ENCODE measurements at regions not wholly inside any gene's neighbourhood (a gene's known extent, or its start where the extent isn't known, plus 50 kb on each side); places are given as distances from the start of the nearest gene placed in this dataset.

DNA sequence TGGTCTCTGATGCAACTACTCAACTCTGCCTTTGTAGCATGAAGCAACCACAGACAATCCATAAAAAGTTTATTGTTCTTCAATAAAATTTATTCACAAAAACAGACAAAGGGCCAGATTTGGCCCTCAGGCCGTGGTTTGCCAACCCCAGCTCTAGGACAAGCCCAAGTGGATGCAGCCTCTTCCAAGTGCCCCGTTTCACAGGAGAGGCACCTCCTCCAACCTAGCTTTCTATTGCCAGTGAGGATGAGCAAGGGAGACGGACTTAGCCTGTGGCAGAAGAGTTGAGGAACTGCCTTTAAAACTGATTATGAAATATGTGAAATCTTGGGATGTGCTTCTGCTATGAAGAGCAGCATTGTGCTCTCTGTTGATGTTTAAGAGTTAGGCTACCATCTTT lies 105.4 kb downstream of the PSMG1 start:
- no peak for DNase-seq (ENCODE audit: low read depth, low spot score)
- Histone ChIP-seq H4K20me1 (replicated peaks; ENCODE audit: control insufficient read depth, extremely low read depth, insufficient read depth, low read length) (no peaks in the 10 kb centered on the region), H3K4me2 (ENCODE audit: insufficient read depth, low read length) (no peak overlapping the region), H3K27me3 (ENCODE audit: control insufficient read depth in 2 of 2, insufficient read depth in 2 of 2, low read length in 2 of 2) (peaks cover 7% of the 10 kb centered on the region in 2 experiments), H2AFZ (ENCODE audit: low read depth, low read length) (no peak overlapping the region), H3K9me3 (replicated peaks; ENCODE audit: control insufficient read depth, insufficient read depth, low read length) (no peaks in the 10 kb centered on the region), H3K36me3 (ENCODE audit: control insufficient read depth in 2 of 2, extremely low read depth in 1 of 2, insufficient read depth in 2 of 2, low read length in 2 of 2) (no peaks in the 10 kb centered on the region), H3K9ac (replicated peaks; ENCODE audit: extremely low read depth, insufficient read depth, low read length) (no peak overlapping the region), H3K79me2 (ENCODE audit: control insufficient read depth, insufficient read depth, low read length) (no peaks in the 10 kb centered on the region), H3K4me3 (replicated peaks in 1 of 3; ENCODE audit: insufficient read depth in 1 of 3, low read depth in 1 of 3, low read length in 3 of 3) (no peak overlapping the region), H3K9me1 (replicated peaks; ENCODE audit: control insufficient read depth, extremely low read depth, insufficient read depth, low read length) (no peaks in the 10 kb centered on the region), H3K27ac (ENCODE audit: insufficient read depth, low read depth, low read length) (no peak overlapping the region), H3K4me1 (ENCODE audit: control insufficient read depth, extremely low read depth, insufficient read depth, low read length) (no peaks in the 10 kb centered on the region)
- CTCF ChIA-PET: no interaction called here
- TF ChIP-seq JUN (IDR thresholded peaks at IDR 0.05; ENCODE audit: borderline replicate concordance, insufficient read depth, insufficient read length, low read depth) (no peak), MYC (IDR thresholded peaks at IDR 0.05; ENCODE audit: low read depth, low read length) (no peak), GATA2 (IDR thresholded peaks at IDR 0.05; ENCODE audit: insufficient read depth, insufficient read length, low read depth, low read length) (no peak), EZH2 (IDR thresholded peaks at IDR 0.05; ENCODE audit: borderline replicate concordance, low read depth, low read length, severe bottlenecking) (no peak), POLR2AphosphoS5 (IDR thresholded peaks at IDR 0.05; ENCODE audit: insufficient read depth, low read depth, low read length) (no peak), POLR2A (IDR thresholded peaks at IDR 0.05; ENCODE audit: low read depth, low read length) (no peak), FOS (IDR thresholded peaks at IDR 0.05; ENCODE audit: borderline replicate concordance, insufficient read depth, low read length) (no peak), CTCF (IDR thresholded peaks at IDR 0.05; ENCODE audit: extremely low read depth in 1 of 2, insufficient read depth in 1 of 2, low read depth in 1 of 2, low read length in 2 of 2) (no peak)
- TF ChIP-seq, protein P1, sequence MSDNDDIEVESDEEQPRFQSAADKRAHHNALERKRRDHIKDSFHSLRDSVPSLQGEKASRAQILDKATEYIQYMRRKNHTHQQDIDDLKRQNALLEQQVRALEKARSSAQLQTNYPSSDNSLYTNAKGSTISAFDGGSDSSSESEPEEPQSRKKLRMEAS (IDR thresholded peaks at IDR 0.05; ENCODE audit: insufficient read depth, insufficient read length): no peak
- intact Hi-C loops (cut with micrococcal nuclease): no loop called here
- no TSS peak for BruUV-seq (replicated peaks)
- POLR2A ChIA-PET: no interaction called here
- dilution Hi-C loops (cut with MboI; ENCODE audit: extremely low pct_ligation_motif_present, low sequenced_read_pairs): no loop called here
- FAIRE-seq: no peak

Measured in endothelial cell of umbilical vein (primary cell).